Head of caudate nucleus (tissue), 42 donors: ENCODE measurements at regions not wholly inside any gene's neighbourhood (a gene's known extent, or its start where the extent isn't known, plus 50 kb on each side); places are given as distances from the start of the nearest gene placed in this dataset.

Experiments used
- DNase-seq, 42 donors: peaks; one replicate each; pipeline versions ENCODE4 v3.0.0 to v3.0.0-alpha.2; 2020 to 2021; ENCODE audit warnings: mixed read lengths in 7 of 42
- intact Hi-C: fragments of 100-400 bp; cut with DNase I; formaldehyde crosslinking; loops from one replicate; pipeline ENCODE4 v1.15.0; 2022

DNA sequence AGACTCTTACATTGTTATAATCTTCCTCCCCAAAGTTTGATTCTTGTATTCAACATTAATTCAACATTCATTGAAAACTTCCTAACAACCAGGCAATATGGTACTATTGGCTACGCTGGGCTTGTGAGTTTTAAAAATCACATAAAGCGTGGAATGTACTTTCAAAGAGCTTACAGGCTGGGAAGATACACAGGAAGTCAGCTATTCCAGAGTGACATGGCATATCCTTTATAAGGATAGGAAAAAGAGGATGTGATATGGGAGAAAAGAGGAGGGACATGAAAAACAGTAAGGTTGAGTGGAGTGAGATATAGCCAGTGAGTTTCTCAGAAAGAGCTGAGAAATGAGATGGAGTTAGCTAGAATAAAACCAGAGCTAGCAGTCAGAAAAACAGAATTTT is 103.6 kb upstream of the ATF7IP start:
- DNase-seq, result no peak
- intact Hi-C loops, result loop anchor here (2.0 kb wide), 1 partner anchor 103 kb away; the partner anchor contains the start of gene ATF7IP

DNA sequence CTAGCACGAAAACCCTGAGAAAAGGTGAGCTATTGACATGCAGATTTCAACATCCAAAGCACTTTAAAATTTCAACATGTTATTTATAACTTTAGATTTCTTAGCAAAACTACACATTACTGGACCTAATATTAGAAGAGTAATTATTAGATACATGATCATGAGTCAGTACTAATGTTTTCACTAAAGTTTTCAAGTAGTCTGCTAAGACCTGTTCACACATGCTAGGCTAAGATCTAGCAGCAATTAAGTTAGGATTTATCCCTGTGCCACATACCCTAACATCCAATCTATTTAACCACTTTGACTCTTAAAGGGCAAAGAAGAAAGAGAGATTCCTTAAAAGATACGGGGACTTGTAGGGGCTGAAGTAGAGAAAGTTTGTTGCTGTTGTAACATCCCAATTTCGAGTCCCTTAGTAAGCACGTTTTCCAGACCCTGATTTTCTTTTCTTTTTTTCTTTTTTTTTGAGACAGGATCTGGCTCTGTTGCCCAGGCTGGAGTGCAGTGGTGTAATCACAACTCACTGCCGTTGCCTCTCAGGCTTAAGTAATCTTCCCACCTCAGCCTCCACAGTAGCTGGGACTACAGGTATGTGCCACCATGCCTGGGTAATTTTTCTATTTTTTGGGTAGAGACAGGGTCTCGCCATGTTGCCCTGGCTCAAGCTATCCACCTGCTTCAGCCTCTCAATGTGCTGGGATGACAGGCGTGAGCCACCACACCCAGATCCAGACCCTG is 102.5 kb upstream of the ATF7IP start:
- intact Hi-C loops, result no loop called here
- no peak for DNase-seq

DNA sequence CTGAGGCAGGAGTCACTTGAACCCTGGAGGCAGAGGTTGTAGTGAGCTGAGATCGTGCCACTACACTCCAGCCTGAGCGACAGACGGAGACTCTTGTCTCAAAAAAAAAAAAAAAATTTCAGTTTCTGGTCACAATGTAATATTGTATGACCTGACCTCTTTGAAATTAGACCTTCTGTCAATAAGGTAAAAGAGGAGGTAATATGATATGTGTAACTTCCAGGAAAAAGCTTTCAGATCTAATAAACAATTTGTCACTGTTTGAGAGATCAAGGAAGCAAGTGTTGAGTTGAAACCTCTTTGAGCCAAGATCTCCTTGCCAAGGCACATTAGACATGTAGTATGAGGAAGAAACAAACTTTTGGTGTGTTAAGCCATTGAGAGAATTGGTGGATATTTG is 101.7 kb upstream of the ATF7IP start:
- no peak for DNase-seq
- intact Hi-C loops, result no loop called here

DNA sequence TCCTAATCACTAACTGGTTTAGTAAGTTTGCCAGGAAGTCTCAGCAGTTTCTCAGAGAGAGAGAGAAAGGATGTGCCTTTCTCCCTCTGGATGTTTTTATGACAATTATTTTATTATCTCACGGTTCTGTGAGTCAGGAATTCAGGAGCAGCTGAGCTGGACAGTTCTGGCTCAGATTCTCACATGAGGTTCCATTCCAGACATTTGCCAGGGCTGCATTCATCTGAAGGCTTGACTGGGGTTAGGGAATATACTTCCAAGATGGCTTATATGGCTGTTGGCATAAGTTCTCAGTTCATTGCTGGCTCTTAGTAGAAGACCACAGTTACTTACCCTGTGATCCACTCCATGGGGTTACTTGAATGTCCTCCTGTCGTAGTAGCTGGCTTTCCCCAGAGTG is 101.2 kb upstream of the ATF7IP start:
- no peak for DNase-seq
- intact Hi-C loops, result no loop called here

DNA sequence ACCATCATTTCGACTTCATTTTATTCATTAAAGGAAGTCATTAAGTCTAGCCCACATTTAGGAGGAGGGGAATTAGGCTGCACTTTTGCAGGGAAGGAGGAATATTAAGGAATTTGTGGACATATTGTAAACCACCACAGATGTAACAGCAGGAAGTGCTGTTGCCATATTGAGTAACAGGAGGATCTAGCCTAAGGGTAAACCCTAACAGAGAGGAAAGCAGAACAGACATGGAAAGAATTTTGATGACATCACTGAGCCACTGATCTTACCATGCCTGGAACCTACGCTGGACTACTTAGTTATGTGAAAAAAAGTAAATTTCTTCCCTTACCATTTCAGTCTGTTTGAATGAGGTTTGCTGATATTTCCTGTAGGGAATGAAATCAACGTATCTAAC is 100.7 kb upstream of the ATF7IP start:
- DNase-seq, result no peak
- intact Hi-C loops, result no loop called here

DNA sequence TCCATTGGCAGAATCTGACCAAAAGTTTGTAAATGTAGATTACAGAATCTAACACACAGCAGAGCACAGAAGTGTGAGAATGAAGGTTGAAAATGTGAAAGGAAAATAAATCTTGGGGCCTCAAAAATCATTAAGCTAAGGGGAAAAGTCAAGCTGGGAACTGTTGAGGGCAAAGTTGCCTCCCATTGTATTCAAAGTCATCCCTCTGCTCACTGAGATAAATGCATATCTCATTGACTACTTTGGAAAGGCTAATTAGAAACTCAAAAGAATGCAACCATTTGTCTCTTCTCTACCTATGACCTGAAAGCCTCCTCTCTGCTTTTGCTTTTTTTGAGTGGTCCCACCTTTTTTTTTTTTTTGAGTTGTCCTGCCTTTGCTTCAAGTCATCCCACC is 97.4 kb upstream of the ATF7IP start:
- intact Hi-C loops, result no loop called here
- no peak for DNase-seq

DNA sequence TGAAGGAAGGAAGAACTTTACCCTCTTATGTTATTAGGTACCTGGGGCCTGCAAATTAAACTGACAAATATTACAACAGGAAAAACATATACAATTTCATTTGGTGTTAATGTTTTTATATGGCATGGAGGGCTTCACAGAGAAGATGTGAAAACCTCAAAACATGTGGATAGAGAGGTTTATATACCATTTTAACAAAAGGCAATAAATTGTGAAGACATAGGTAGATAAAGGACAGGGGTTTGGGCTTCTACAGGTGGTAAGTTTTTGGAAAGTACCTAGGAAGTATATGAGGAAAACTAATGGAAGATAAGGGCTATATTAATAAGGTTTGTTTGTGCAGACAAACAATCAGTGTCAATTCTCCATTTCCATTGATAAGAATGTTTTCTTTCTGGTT is 95.1 kb upstream of the ATF7IP start:
- DNase-seq, result no peak
- intact Hi-C loops, result no loop called here

DNA sequence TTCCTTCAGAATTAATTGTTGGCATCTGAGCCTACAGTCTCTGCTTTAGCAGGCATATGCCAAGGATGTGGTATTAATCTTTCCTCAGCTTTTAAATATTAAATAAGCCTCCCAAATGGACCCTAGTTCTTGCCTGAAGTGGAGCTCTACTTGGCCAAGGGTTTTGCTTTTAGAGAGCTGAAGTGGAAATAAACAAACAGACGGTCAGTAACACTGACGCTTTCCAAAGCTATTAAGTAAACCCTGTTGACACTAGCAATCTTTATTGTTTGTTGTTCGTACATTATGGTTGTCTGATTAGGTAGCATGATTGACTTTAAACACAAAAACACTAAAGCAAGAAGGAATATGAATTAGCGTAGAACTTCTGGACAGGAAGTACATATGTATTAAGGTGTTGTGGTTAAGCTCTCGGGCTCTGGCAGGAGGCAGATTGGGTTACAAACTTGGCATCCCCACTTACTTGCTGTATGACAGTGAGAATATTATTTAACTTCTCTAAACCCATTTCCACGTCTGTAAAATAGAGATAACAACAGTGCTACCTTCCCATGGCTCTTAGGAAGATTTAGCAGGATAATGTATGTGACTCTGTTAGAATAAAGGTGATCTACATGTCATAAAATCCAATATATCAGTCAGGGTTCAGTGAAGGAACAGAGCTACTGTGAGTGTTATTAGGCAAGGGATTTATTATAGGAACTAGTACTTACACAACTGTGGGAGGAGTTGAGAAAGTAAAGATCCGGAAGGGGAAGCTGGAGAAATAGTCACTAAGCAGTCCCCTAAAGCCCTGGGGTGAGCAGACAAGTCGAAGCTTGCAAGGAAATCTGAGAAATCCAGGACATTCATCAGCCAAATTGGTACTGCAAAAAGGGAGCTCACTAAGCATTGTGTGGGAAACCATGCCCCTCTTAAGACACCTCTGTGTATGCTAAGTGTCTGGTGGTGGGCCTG is 92.2 kb upstream of the ATF7IP start:
- peak in 1 of 42 donors; percentile 11 for DNase-seq
- intact Hi-C loops, result no loop called here

DNA sequence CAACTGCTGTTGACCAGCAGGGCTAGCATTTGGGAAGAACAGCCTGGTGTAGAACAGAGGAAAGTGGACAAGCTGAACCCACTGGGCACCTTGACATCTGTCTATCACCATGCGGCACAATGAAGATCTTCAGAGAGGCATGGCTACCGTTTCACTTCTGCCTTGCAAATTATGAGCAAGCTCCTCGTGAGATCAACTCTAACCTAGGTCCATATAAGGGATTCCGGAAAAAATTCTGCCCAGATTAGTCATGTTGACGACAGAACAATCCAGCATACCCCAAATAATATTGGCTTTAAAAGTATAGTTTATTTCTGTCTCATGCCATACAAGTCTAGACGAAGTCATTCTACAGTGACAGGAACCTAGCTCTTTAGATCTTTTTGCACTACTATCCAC is 91.6 kb upstream of the ATF7IP start:
- no peak for DNase-seq
- intact Hi-C loops, result no loop called here

DNA sequence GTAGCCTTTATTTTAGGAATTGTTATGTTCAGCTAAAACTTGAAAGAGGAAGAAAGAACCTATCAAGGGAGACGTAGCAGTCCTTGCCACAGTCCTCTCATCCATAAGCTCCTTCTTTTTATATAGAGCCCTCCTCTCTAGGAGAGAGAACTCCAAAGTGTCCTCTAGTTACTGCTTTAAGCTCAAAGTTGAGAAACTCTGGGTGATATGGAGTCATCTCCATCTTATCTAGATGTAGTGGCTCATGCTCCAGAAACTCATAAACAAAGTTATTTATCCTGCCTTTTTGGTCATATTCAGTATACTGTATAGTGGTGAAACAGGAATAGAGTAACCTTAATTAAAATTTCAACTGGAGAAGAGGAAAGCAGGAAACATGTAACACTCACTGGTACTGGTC is 90.4 kb upstream of the ATF7IP start:
- DNase-seq, result no peak
- intact Hi-C loops, result no loop called here

DNA sequence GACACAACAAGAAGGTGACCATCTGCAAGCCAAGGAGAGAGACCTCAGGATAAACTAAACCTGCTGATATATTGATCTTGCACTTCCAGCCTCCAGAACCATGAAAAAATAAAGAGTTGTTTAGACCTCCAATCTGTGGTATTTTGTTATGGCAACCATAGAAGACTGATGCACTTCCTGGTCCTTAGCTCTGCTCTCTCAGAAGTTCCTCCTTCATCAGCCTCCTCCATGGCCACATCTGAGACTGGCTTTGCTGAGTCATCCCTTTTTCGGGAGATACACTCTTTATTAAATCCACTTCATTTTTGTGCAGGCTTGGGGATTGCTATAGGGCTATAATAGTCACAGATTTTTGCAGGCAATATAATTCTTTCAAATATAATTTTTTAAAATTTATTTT is 89.6 kb upstream of the ATF7IP start:
- DNase-seq, result no peak
- intact Hi-C loops, result no loop called here

DNA sequence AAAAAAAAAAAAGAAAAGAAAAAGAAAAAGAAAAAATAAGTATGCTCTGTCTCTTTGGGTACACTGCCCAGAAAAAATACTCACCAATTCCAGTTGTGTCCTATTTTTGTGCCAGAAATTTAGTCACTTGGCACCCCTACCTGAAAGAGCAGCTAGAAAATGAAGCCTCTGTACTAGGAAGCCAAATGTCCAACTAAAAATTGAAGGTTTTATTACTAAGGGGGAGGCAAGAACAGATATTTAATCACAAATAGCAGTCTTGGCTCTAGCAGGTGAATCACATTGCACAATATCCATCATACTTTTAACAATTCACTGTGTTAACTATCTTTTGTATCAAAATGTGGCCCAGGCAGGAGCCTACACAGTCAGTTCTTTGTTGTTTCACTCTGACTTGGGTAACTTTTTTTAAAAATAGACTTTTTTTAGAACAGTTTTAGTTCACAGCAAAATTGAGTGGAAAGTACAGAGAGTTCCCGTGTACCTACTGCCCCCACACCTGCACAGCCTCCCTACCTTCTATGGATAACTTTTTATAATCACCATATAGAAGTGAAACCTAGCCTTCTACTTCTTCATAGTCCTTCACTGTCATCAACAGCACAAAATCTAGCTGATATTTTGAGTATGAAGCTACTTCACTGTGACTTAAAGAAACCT is 87.1 kb upstream of the ATF7IP start:
- intact Hi-C loops, result no loop called here

DNA sequence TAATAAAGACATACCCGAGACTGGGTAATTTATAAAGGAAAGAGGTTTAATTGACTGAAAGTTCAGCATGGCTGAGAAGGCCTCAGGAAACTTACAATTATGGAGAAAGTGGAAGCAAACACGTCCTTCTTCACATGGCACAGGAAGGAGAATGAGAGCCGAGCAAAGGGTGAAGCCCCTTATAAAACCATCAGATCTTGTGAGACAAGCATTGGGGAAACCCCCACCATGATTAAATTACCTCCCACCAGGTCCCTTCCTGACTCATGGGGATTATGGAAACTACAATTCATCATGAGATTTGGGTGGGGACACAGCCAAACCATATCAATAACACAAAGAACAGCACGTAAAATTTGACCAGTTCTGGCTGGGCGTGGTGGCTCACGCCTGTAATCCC is 85.6 kb upstream of the ATF7IP start:
- intact Hi-C loops, result no loop called here
- no peak for DNase-seq

More for the DNA sequence above, 87.1 kb upstream of the ATF7IP start:
- peak in 28 of 42 donors; percentile 5 to 66 (median 37) for DNase-seq

DNA sequence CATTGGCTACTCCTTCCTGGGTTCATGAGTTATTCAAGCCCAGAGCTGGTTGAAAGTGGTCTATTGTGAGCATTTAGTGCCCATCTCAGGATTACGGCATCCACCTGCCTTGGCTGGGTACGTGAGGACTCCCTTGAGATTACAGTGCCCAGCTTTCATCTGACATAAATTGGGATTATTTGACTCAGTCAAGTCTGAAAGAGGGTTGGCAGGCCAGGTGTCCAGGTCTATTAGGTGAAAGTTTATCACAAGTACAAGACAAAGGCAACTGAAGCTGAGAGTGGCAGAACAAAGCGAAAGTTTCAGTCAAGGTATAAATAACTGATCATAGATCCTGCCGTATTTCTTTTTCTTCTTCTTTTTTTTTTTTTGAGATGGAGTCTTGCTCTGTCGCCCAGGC is 84.6 kb upstream of the ATF7IP start:
- intact Hi-C loops, result no loop called here
- no peak for DNase-seq

DNA sequence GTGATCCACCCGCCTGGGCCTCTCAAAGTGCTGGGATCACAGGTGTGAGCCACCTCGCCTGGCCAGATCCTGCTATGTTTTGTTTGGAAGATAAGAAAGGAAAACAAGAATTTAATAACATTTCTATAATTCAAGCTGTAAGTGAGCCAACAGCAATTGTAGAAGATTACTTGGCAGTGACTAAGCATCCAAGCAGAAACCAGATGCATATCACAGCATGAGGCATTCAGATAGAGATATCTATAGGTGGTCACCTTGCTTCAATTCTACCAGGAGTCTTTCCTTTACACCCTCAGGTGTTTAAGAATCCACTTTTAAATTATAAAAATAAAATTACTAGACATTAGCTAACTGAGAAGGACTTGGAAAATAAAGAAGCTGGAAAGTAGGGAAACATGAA is 83.9 kb upstream of the ATF7IP start:
- intact Hi-C loops, result no loop called here
- DNase-seq, result no peak

DNA sequence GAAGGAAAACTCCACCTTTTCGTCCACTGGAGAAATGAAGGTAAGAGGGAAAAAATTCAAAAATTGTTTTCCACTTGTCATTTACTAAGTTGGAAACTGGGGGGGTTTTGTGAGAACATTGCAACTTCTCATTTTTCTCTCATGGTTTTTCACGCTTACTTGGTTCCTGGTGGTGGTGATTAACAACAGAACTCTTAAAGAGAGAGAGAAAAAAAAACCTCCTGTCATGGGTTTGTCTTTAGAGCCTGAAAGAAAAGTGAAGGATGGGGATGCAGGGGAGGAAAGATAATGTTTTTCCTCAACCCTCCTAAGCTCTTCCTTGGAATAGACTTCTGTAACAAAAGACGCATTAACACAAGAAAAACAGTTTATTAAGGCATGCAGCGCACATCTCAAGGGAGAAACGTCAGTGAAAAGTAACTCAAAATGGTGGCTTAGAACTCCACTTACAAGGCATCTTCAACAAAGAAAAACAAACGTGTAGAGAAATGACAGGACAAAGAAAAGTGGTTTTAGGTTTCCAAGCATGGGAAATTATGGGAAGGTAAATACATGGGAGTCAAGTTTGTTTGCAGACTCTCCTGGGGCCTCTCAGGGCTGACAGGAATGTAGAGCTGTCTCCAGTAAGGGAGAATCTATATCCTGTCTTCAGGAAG is 81.9 kb upstream of the ATF7IP start:
- DNase-seq, result no peak
- intact Hi-C loops, result no loop called here

DNA sequence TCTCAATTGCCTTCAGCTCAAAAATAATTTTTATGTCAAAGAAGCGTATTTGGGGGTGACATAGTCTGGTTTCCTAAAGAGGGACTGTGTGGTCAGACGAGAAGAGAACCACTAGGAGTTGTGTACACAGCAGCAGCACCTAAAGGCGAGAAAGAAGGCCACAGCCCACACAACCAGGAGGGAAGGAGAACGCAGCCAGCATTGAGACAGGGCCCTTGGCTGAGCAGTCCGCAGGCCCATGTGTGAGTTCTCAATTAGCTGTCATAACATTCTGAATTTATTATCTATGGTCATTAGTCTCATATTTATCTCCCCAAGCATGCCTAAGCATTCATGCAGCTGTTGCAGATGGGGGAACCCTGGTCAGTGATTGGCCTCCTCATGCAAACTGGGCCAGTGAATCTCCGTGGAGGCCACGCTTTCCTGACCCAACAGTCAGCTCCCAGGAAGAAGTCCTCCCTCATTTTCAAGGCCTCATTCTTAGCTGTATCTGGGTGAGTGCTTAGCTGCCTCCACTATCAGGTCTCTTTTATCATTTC is 81.2 kb upstream of the ATF7IP start:
- DNase-seq, result no peak
- intact Hi-C loops, result no loop called here

DNA sequence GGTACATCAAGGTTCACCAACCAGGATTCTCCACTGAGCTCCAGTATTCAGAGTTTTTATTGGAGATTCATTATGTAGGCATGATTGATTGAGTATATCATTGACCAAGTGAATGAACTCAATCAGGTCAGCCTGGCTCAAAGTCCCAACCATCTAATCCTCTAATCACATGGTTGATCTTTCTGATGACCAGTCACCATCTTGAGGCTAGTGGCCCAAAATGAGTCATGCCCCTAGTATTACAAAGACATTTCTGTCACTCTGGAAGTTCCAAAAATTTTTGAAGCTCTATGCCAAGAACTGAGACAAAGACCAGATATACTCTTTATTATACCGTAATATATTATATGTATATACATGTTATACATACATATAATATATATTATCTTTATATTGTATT is 75.9 kb upstream of the ATF7IP start:
- DNase-seq, result no peak
- intact Hi-C loops, result no loop called here

DNA sequence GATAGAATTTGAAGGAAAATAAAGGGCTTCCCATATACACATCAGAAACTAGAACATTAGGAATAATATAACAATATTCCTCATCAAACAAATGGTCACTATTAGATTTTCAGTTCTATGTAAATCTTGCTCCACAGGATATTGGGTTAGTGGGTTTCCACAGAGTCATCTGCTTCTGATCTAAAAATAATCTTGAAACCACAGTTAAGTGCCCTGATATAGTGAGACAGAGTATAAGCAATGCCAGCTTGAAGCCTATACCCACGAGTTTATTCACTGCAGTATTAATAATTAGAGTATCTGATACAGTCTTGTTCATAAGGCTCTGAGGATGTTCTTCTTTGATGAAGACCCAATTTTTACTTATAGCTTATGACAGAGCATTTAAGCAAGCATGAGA is 74.5 kb upstream of the ATF7IP start:
- intact Hi-C loops, result no loop called here
- DNase-seq, result no peak
